ENCODE measurements at regions not wholly inside any gene's neighbourhood (a gene's known extent, or its start where the extent isn't known, plus 50 kb on each side); places are given as distances from the start of the nearest gene placed in this dataset.

DNA sequence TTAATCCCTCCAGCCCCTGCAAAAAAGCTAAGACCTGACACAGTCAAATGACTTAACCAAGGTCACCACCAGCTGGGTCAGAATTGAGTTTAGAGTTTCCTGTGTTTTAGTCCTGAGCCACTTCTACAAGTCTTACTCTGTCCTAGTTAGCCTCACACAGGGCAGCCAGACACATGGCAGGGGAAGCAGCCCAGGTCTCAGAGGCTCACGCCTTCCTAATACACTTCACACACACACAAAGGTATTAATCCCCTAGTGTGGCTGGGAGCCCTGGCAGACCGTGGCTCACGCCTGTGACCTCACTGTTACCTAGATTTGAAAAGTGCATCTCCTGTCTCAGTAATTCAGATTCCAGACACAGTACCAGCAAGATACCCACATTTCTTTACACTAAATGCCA is 77.4 kb upstream of the WWC1 start:
- no peaks in the 10 kb centered on the region for H3K79me2 ChIP-seq (ENCODE audit: control insufficient read depth, insufficient read depth, low read length)
- FAIRE-seq (no peak), DNase-seq (ENCODE audit: low read depth, low spot score) (no peak)
- no peak overlapping the region for H3K4me2 ChIP-seq (ENCODE audit: insufficient read depth, low read length)
- peaks cover 0 to 1% of the 10 kb centered on the region in 2 experiments for H3K27me3 ChIP-seq (ENCODE audit: control insufficient read depth in 2 of 2, insufficient read depth in 2 of 2, low read length in 2 of 2)
- no peak overlapping the region for H2AFZ ChIP-seq (ENCODE audit: low read depth, low read length)
- no peak for TF ChIP-seq JUN (IDR thresholded peaks at IDR 0.05; ENCODE audit: borderline replicate concordance, insufficient read depth, insufficient read length, low read depth)
- TF ChIP-seq POLR2A (IDR thresholded peaks at IDR 0.05; ENCODE audit: low read depth, low read length): no peak
- TF ChIP-seq, protein P1, sequence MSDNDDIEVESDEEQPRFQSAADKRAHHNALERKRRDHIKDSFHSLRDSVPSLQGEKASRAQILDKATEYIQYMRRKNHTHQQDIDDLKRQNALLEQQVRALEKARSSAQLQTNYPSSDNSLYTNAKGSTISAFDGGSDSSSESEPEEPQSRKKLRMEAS (IDR thresholded peaks at IDR 0.05; ENCODE audit: insufficient read depth, insufficient read length): no peak
- TF ChIP-seq, protein P2, sequence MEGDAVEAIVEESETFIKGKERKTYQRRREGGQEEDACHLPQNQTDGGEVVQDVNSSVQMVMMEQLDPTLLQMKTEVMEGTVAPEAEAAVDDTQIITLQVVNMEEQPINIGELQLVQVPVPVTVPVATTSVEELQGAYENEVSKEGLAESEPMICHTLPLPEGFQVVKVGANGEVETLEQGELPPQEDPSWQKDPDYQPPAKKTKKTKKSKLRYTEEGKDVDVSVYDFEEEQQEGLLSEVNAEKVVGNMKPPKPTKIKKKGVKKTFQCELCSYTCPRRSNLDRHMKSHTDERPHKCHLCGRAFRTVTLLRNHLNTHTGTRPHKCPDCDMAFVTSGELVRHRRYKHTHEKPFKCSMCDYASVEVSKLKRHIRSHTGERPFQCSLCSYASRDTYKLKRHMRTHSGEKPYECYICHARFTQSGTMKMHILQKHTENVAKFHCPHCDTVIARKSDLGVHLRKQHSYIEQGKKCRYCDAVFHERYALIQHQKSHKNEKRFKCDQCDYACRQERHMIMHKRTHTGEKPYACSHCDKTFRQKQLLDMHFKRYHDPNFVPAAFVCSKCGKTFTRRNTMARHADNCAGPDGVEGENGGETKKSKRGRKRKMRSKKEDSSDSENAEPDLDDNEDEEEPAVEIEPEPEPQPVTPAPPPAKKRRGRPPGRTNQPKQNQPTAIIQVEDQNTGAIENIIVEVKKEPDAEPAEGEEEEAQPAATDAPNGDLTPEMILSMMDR (IDR thresholded peaks at IDR 0.05; ENCODE audit: extremely low read depth in 1 of 2, insufficient read depth in 1 of 2, low read depth in 1 of 2, low read length in 2 of 2): no peak
- TF ChIP-seq GATA2 (IDR thresholded peaks at IDR 0.05; ENCODE audit: insufficient read depth, insufficient read length, low read depth, low read length): no peak
- TF ChIP-seq MYC (IDR thresholded peaks at IDR 0.05; ENCODE audit: low read depth, low read length): no peak
- no peak for TF ChIP-seq EZH2 (IDR thresholded peaks at IDR 0.05; ENCODE audit: borderline replicate concordance, low read depth, low read length, severe bottlenecking)
- TF ChIP-seq FOS (IDR thresholded peaks at IDR 0.05; ENCODE audit: borderline replicate concordance, insufficient read depth, low read length): no peak
- TF ChIP-seq POLR2AphosphoS5 (IDR thresholded peaks at IDR 0.05; ENCODE audit: insufficient read depth, low read depth, low read length): no peak
- no TSS peak for BruUV-seq (replicated peaks)
- intact Hi-C loops (cut with micrococcal nuclease) (no loop called here), dilution Hi-C loops (cut with MboI; ENCODE audit: extremely low pct_ligation_motif_present, low sequenced_read_pairs) (no loop called here)
- H3K9ac ChIP-seq (replicated peaks; ENCODE audit: extremely low read depth, insufficient read depth, low read length): no peak overlapping the region
- CTCF ChIA-PET: no interaction called here
- H3K4me3 ChIP-seq (replicated peaks in 1 of 3; ENCODE audit: insufficient read depth in 1 of 3, low read depth in 1 of 3, low read length in 3 of 3): no peak overlapping the region
- POLR2A ChIA-PET: no interaction called here
- H3K9me3 ChIP-seq (replicated peaks; ENCODE audit: control insufficient read depth, insufficient read depth, low read length): no peaks in the 10 kb centered on the region
- H3K4me1 ChIP-seq (ENCODE audit: control insufficient read depth, extremely low read depth, insufficient read depth, low read length): peaks cover 5% of the 10 kb centered on the region
- no peaks in the 10 kb centered on the region for H4K20me1 ChIP-seq (replicated peaks; ENCODE audit: control insufficient read depth, extremely low read depth, insufficient read depth, low read length)
- H3K9me1 ChIP-seq (replicated peaks; ENCODE audit: control insufficient read depth, extremely low read depth, insufficient read depth, low read length): no peaks in the 10 kb centered on the region
- H3K27ac ChIP-seq (ENCODE audit: insufficient read depth, low read depth, low read length): no peak overlapping the region
- no peaks in the 10 kb centered on the region for H3K36me3 ChIP-seq (ENCODE audit: control insufficient read depth in 2 of 2, extremely low read depth in 1 of 2, insufficient read depth in 2 of 2, low read length in 2 of 2)

Data from endothelial cell of umbilical vein (primary cell).